Inflammatory macrophage (primary cell): ENCODE measurements at regions not wholly inside any gene's neighbourhood (a gene's known extent, or its start where the extent isn't known, plus 50 kb on each side); places are given as distances from the start of the nearest gene placed in this dataset.

Source experiments
- DNase-seq, 2 donors: peaks; one replicate each; pipeline ENCODE4 v3.0.0-alpha.2; 2020 to 2022

- DNase-seq, result no peak
Observed at GRCh38 chr9:120109242-120109641, 470.7 kb downstream of the CDK5RAP2 start.

DNA sequence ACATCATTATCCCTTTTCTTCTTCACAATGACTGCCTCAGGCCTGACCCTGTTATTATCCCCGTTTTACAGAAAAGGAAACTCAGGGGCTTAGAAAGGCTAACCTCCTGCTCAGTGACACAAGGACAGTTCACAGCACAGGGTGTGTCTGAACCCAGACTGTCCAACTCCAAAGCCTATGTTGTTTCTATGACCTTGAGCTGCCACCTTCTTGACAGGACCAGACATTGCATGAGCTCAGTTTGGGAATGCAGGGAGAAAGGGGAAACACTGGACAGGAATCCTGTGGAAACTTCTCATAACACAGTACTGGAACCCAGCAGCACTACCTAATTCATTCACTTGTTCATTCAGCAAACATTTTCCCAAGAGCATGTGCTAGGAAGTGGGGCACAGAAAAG is 472.8 kb downstream of the CDK5RAP2 start:
- DNase-seq, result no peak

- DNase-seq, result no peak
Observed at GRCh38 chr9:120104771-120105170, 475.2 kb downstream of the CDK5RAP2 start.

GRCh38 chr9:120100595-120100994 is 479.4 kb downstream of the CDK5RAP2 start:
- DNase-seq, result no peak

DNA sequence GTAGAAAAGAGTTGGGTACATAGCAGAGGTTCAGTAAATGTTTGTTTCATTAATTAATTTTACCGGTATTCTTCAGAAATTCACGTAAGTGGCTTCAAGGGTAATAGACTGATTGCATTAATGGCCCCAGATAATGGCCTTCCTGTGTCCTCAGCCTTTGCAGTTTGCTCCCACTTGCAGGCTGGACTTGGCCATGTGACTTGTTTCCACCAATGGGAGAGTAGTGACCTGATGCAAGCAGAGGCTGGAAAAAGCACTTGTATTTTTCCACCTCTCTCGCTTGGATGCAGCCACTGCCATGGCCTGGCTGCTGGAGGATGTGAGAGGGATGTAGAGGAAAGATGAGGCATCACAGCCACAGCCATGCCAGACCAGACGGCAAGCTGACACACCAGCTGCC is 480.9 kb downstream of the CDK5RAP2 start:
- no peak for DNase-seq

DNA sequence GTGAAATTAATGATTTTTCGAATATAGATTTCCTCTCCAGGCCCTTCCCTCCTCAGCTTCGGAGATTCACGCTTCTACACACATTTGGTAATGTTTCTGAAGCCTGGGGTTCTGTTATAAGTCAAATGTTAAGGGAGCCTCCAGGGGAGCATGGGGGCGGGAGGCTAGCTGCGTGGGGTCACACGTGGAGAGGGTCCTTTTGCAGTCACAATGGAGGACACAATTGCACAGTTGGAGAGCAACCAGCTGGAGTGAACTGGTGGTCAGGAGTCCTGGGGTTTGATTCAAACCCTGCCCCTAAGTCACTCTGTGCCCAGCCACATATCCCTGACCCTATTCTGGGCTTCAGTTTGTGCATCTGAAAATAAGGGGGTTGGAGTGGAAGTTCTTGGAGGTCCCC is 481.4 kb downstream of the CDK5RAP2 start:
- DNase-seq, result no peak

DNA sequence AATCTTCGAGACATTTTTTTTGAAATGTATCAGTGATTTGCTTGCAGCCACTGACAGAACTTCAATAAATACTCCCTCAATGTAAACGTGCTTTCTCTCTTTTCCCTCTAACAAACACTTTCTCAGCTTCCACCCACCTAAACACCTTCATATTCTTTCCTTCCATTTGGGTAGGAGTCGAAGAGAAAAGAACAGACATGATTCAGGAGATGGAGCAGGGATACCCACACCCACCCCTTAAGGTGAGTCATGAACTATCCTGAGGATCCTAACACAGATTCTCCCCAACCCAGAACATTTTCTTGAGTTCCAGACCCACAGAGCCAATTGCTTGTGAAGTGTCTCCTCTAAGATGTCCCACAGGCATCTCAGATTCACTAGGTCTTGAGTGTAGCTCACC is 488.8 kb downstream of the CDK5RAP2 start:
- DNase-seq, result no peak

GRCh38 chr9:120080849-120081248 is 499.1 kb downstream of the CDK5RAP2 start:
- DNase-seq, result no peak

GRCh38 chr9:120078112-120078511 is 501.9 kb downstream of the CDK5RAP2 start:
- DNase-seq, result no peak

DNA sequence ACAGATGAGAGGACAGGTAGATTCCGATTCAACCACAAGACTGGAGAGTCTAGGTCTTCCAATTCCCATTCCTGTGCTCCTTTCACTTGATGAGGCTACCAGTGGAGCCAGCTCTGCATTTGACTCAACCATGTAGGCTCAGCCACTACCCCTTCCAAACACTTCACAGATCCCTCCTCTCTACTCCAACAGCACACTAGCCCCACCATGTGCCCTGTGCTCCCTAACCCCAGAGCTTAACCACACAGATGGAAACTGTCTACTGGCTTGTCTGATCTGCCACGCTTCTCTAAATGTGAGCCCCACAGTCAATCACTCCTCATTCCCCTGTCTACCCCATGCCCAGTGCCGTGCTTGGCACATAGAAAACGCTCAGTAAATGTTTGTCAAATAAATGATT is 508.2 kb downstream of the CDK5RAP2 start:
- no peak for DNase-seq

- DNase-seq, result no peak
Observed at GRCh38 chr9:120066315-120066714, 513.7 kb downstream of the CDK5RAP2 start.

DNA sequence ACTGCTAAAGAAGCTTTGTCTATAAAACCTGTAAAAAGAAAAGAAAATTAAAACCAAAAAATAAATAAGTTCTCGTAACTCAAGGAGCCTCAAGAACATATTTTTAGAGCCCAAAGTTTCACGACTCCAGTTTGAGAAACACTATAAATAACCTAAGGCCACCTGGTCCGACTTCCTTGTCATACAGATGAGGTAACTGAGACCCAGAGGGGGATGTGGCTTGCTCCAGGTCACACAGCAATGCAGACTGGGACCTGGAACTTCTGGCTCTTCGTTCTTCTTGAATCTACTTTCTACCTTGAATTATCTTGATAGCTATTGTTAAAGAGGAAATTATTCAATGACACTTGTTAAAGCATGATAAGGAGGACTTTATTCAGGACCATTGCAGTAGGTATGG is 514.8 kb downstream of the CDK5RAP2 start:
- DNase-seq, result no peak

GRCh38 chr9:120045011-120045410 is 535.0 kb downstream of the CDK5RAP2 start:
- DNase-seq, result no peak

DNA sequence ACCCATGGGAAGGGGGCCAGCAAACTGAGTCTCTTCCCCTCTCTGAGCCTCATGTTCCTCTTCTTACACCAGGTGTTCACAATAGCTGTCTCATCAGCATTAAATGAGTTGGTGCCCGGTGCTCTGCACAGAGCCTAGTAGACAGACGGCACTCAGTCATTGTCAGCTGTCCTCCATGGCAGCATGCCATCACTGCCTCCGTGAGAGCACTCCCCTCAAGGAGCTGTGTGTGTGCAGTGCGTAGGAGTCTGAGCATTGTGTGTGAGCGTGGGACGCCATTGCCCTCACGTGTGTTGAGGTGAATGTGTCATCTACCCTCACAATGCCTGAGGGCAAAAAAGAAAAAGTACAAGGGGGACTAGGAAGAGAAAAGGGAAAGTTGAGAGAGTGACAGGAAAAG is 536.5 kb downstream of the CDK5RAP2 start:
- DNase-seq, result no peak

DNA sequence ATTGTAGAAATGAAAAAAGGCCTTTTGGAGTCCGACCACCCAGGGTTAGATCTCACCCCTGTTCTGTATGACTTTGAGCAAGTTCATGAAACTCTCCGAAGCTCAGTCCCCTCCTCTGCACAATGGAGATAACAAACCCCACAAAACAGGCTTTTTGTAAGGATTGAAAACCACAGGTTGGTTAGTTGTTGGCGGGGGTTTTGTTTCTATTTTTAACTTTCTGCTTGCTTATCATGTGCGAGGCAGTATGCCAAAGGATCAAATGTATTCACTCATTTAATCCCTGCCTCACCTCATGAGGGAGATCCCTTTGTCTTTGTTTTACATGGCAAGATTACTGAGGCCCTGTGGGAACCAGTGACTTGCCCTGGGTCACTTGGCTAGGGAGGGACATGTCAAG is 539.1 kb downstream of the CDK5RAP2 start:
- no peak for DNase-seq

DNA sequence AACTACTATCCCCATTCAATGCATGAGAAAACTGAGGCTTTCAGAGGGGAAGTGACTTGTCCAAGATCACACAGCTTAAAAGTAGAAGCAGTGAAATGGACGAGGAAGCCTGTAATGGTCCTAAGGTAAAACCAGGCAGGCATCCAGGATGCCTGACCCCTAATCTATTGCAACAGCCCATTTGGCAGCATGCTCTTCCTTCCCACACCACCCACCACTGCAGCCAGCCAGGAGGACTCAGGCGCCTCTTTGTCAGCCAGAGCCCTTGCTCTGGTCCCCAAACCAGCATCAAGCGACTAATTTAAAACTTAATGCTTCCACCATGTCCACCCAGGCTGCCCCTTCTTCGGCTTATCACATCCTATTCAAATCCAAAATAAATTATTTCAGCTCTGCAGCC is 541.6 kb downstream of the CDK5RAP2 start:
- DNase-seq, result peak in 1 of 2 donors; percentile 3

GRCh38 chr9:120032639-120033038 is 547.3 kb downstream of the CDK5RAP2 start:
- DNase-seq, result no peak

GRCh38 chr9:120030847-120031246 is 549.1 kb downstream of the CDK5RAP2 start:
- DNase-seq, result no peak

- DNase-seq, result no peak
Observed at GRCh38 chr9:120018550-120018949, 561.4 kb downstream of the CDK5RAP2 start.

DNA sequence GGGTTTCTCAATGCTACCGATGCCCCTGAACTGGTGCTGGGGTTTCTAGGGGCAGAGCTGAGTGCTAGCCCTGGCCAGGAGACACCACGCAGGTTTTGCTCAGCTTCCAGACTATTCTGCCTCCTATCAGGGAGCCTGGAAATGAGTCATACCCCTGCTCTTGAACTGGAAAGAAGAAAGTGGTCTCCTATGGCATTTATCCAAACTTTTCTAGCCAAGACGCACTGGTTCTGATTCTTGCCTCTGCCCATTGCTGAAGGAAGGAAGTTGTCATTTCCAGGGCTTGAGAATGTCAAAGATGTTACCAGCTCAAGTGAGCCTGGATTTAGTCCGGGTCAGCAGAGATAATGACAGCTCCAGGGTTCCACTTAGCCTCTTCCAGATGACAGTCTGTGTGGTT is 561.9 kb downstream of the CDK5RAP2 start:
- DNase-seq, result no peak

GRCh38 chr9:120016231-120016630 is 563.7 kb downstream of the CDK5RAP2 start:
- peak in 1 of 2 donors; percentile 4 for DNase-seq

DNA sequence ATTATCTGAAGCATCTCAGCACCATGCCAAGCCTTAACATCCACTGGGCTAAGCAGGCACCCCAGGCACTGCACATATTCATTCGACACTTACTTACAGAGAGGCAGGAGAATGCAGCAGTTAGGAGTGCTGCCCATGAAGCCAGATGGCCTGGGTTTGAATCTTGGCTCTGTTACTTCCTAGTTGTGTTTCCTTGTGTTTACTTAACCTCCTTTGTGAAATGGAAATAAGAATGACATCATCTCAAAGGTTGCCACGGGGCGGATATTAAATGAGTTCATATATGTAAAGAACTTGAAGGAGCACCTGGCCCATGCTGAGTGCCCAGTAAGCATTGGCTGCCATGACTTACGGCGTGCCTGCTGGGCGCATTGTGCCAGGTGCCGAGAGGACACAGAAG is 565.2 kb downstream of the CDK5RAP2 start:
- DNase-seq, result no peak

GRCh38 chr9:120009856-120010255 is 570.1 kb downstream of the CDK5RAP2 start:
- DNase-seq, result no peak

DNA sequence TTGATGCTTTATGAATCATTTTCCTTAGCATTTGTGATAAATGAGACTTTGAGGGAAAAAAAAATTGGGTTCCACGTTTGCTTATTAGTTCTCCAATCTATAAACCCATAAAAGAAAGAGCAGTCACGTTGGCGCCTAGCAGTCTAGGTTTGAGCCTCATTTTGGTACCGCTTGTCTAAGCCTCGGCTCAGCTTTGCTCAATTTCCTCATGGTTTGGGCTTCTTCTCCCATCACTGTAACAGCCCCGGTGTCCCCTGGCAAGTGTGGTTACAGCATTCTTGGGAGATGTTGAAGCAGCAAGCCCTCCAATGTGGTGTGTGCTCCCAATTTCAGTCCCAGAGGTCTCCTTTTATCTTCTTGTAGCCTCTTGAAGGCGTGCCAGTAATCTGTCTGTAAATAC is 578.4 kb downstream of the CDK5RAP2 start:
- no peak for DNase-seq

- no peak for DNase-seq
Observed at GRCh38 chr9:119998614-119999013, 581.4 kb downstream of the CDK5RAP2 start.

DNA sequence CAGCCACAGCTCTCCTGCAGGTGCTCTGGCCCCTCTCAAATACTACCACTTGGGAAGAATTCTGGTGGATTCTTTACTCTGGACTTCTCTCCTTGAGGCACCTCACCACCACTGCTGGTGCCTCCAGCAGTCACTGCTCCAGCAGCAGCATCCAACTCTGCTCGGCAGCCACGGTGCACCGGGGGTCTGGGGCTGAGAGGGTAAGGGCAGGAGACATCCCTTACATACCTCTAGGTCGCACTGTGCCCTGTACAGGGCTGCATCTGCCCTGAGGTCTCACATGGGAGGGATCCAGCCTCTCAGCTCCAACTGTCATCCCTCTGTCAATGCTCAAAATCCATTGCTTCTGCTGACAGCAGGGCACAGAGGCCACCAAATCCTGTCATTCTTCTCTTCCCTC is 588.2 kb downstream of the CDK5RAP2 start:
- no peak for DNase-seq
